Right lobe of liver (tissue), 4 donors: ENCODE measurements at regions not wholly inside any gene's neighbourhood (a gene's known extent, or its start where the extent isn't known, plus 50 kb on each side); places are given as distances from the start of the nearest gene placed in this dataset.
A peak's percentile ranks its signal among the peaks of the same experiment; 100 is the strongest.

Experiments
- POLR2A ChIP-seq: fragments of 450-650 bp; IDR thresholded peaks from one replicate; pipeline ENCODE4 v1.6.1; 2017; ENCODE audit warnings: antibody characterized with exemption, mild to moderate bottlenecking
- TF ChIP-seq, protein P1 (sequence below), 4 donors: fragments of 200-600 bp in 3 of 4; fragments of 450-650 bp in 1 of 4; IDR thresholded peaks; one replicate each; pipeline versions ENCODE4 v1.5.1 to v1.8.0; 2016 to 2022; ENCODE audit warnings: antibody characterized with exemption in 4 of 4, mild to moderate bottlenecking in 2 of 4
- donor health status: DM: no; HTN: no; CAD: no.
- donor health status: DM: no; HTN: no; CAD: no.
- donor health status: DM: no; HTN: yes; CAD: no.

DNA sequence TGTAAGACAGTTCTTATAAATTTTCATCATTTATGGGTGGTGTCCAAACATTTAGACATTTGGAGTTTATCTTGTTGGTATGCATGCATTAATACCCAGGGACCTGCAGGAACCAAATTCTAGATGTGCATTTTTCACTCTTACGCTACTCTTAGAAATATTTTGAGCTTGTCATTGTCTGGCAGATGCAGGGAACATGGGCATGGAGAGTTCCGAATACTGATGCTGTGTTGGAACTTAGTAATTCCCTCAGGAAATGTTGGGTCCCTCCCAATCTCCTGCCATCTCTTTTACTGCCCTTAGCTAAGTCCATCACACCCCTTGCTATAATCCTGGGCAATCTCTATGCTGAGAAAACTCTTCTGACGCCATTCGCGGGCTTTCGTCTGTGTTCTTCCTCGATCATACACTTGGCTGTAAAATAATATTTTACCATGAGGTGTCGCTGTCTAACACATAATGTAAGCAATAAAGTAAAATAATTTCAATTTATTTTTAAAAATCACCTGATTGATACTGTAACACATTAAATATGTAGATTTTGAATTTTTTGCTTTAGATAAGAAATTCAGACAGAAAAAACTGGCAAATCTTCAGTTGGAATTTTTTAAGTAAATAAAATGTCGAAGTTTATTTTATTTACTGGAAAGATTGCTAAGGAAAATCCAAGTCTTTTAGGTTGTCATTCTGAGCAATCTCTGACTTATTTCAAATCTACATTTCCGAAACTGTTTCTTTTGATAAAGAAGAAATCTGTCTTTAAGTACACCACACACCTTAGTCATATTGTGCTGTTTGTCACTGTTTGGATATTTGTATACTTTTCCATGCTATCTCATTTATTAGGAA, 304.1 kb upstream of the SSTR1 start:
- no peak for TF ChIP-seq POLR2A
- TF ChIP-seq, protein P1, sequence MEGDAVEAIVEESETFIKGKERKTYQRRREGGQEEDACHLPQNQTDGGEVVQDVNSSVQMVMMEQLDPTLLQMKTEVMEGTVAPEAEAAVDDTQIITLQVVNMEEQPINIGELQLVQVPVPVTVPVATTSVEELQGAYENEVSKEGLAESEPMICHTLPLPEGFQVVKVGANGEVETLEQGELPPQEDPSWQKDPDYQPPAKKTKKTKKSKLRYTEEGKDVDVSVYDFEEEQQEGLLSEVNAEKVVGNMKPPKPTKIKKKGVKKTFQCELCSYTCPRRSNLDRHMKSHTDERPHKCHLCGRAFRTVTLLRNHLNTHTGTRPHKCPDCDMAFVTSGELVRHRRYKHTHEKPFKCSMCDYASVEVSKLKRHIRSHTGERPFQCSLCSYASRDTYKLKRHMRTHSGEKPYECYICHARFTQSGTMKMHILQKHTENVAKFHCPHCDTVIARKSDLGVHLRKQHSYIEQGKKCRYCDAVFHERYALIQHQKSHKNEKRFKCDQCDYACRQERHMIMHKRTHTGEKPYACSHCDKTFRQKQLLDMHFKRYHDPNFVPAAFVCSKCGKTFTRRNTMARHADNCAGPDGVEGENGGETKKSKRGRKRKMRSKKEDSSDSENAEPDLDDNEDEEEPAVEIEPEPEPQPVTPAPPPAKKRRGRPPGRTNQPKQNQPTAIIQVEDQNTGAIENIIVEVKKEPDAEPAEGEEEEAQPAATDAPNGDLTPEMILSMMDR (IDR thresholded peaks at IDR 0.05): peak; percentile 55 to 62 (median 60)
